ENCODE measurements at regions not wholly inside any gene's neighbourhood (a gene's known extent, or its start where the extent isn't known, plus 50 kb on each side); places are given as distances from the start of the nearest gene placed in this dataset.

- H3K79me2 ChIP-seq (ENCODE audit: insufficient read depth, low read length), result no peaks in the 10 kb centered on the region
- Mint-ChIP-seq H3K4me1 (ENCODE audit: low read depth, unreplicated experiment) (no peaks in the 10 kb centered on the region), H3K36me3 (ENCODE audit: low read depth, unreplicated experiment) (no peaks in the 10 kb centered on the region), H3K9me3 (ENCODE audit: unreplicated experiment) (no peaks in the 10 kb centered on the region), H3K27ac (ENCODE audit: unreplicated experiment) (no peak overlapping the region), H3K4me3 (ENCODE audit: unreplicated experiment) (no peak overlapping the region), H3K27me3 (ENCODE audit: low read depth, unreplicated experiment) (no peaks in the 10 kb centered on the region)
- H4K20me1 ChIP-seq (ENCODE audit: insufficient read depth, low read length), result no peaks in the 10 kb centered on the region
- TF ChIP-seq CTCF (IDR thresholded peaks at IDR 0.05; ENCODE audit: insufficient read depth, low read depth, low read length) (no peak), EZH2 (IDR thresholded peaks at IDR 0.05; ENCODE audit: insufficient read depth, low read length) (no peak)
- FAIRE-seq, result no peak
- no peak overlapping the region for H3K9ac ChIP-seq (ENCODE audit: low read length)
- no peak overlapping the region for H2AFZ ChIP-seq (ENCODE audit: low read depth, low read length)
- no peak overlapping the region for H3K4me2 ChIP-seq (ENCODE audit: low read length)
- H3K27me3 ChIP-seq (ENCODE audit: insufficient read depth, low read length), result no peaks in the 10 kb centered on the region
- no peak for DNase-seq (ENCODE audit: low read depth)
- H3K36me3 ChIP-seq (ENCODE audit: insufficient read depth, low read length), result no peaks in the 10 kb centered on the region
- peaks cover 5% of the 10 kb centered on the region for H3K9me3 ChIP-seq (ENCODE audit: insufficient read depth, low read depth, low read length)
- H3K4me1 ChIP-seq (ENCODE audit: insufficient read depth, low read length), result no peaks in the 10 kb centered on the region
- no peak overlapping the region for H3K4me3 ChIP-seq (ENCODE audit: insufficient read depth, low read depth, low read length)
- H3K27ac ChIP-seq (ENCODE audit: low read depth, low read length), result no peak overlapping the region
These were observed 747.2 kb upstream of the PRR20A start for GRCh38 chr13:56393549-56393948.

- Histone ChIP-seq H3K4me3 (ENCODE audit: insufficient read depth, low read depth, low read length) (no peak overlapping the region), H4K20me1 (ENCODE audit: insufficient read depth, low read length) (no peaks in the 10 kb centered on the region), H3K27ac (ENCODE audit: low read depth, low read length) (no peak overlapping the region), H3K4me1 (ENCODE audit: insufficient read depth, low read length) (no peaks in the 10 kb centered on the region), H3K27me3 (ENCODE audit: insufficient read depth, low read length) (no peaks in the 10 kb centered on the region), H3K9ac (ENCODE audit: low read length) (no peak overlapping the region), H3K4me2 (ENCODE audit: low read length) (no peak overlapping the region), H2AFZ (ENCODE audit: low read depth, low read length) (no peak overlapping the region), H3K79me2 (ENCODE audit: insufficient read depth, low read length) (no peaks in the 10 kb centered on the region), H3K36me3 (ENCODE audit: insufficient read depth, low read length) (no peaks in the 10 kb centered on the region), H3K9me3 (ENCODE audit: insufficient read depth, low read depth, low read length) (peaks cover 5% of the 10 kb centered on the region)
- DNase-seq (ENCODE audit: low read depth), result no peak
- no peak for FAIRE-seq
- no peaks in the 10 kb centered on the region for H3K4me1 Mint-ChIP-seq (ENCODE audit: low read depth, unreplicated experiment)
- no peaks in the 10 kb centered on the region for H3K9me3 Mint-ChIP-seq (ENCODE audit: unreplicated experiment)
- no peaks in the 10 kb centered on the region for H3K36me3 Mint-ChIP-seq (ENCODE audit: low read depth, unreplicated experiment)
- H3K4me3 Mint-ChIP-seq (ENCODE audit: unreplicated experiment), result no peak overlapping the region
- peaks cover 1% of the 10 kb centered on the region for H3K27me3 Mint-ChIP-seq (ENCODE audit: low read depth, unreplicated experiment)
- TF ChIP-seq EZH2 (IDR thresholded peaks at IDR 0.05; ENCODE audit: insufficient read depth, low read length) (no peak), CTCF (IDR thresholded peaks at IDR 0.05; ENCODE audit: insufficient read depth, low read depth, low read length) (no peak)
- H3K27ac Mint-ChIP-seq (ENCODE audit: unreplicated experiment), result no peak overlapping the region
These were observed 744.4 kb upstream of the PRR20A start for GRCh38 chr13:56396318-56396717.

GRCh38 chr13:56400774-56401173, 739.9 kb upstream of the PRR20A start:
- Histone ChIP-seq H4K20me1 (ENCODE audit: insufficient read depth, low read length) (no peaks in the 10 kb centered on the region), H3K27me3 (ENCODE audit: insufficient read depth, low read length) (no peaks in the 10 kb centered on the region), H2AFZ (ENCODE audit: low read depth, low read length) (no peak overlapping the region), H3K9me3 (ENCODE audit: insufficient read depth, low read depth, low read length) (peaks cover 10% of the 10 kb centered on the region), H3K27ac (ENCODE audit: low read depth, low read length) (no peak overlapping the region), H3K79me2 (ENCODE audit: insufficient read depth, low read length) (no peaks in the 10 kb centered on the region), H3K9ac (ENCODE audit: low read length) (no peak overlapping the region), H3K36me3 (ENCODE audit: insufficient read depth, low read length) (no peaks in the 10 kb centered on the region), H3K4me3 (ENCODE audit: insufficient read depth, low read depth, low read length) (no peak overlapping the region), H3K4me2 (ENCODE audit: low read length) (no peak overlapping the region), H3K4me1 (ENCODE audit: insufficient read depth, low read length) (no peaks in the 10 kb centered on the region)
- Mint-ChIP-seq H3K4me1 (ENCODE audit: low read depth, unreplicated experiment) (no peaks in the 10 kb centered on the region), H3K27me3 (ENCODE audit: low read depth, unreplicated experiment) (peaks cover 1% of the 10 kb centered on the region), H3K36me3 (ENCODE audit: low read depth, unreplicated experiment) (no peaks in the 10 kb centered on the region), H3K27ac (ENCODE audit: unreplicated experiment) (no peak overlapping the region), H3K4me3 (ENCODE audit: unreplicated experiment) (no peak overlapping the region), H3K9me3 (ENCODE audit: unreplicated experiment) (no peaks in the 10 kb centered on the region)
- TF ChIP-seq EZH2 (IDR thresholded peaks at IDR 0.05; ENCODE audit: insufficient read depth, low read length) (no peak), CTCF (IDR thresholded peaks at IDR 0.05; ENCODE audit: insufficient read depth, low read depth, low read length) (no peak)
- FAIRE-seq (no peak), DNase-seq (ENCODE audit: low read depth) (no peak)

Data from astrocyte (in vitro differentiated cells and primary cell).